ENCODE measurements at regions not wholly inside any gene's neighbourhood (a gene's known extent, or its start where the extent isn't known, plus 50 kb on each side); places are given as distances from the start of the nearest gene placed in this dataset.

DNA sequence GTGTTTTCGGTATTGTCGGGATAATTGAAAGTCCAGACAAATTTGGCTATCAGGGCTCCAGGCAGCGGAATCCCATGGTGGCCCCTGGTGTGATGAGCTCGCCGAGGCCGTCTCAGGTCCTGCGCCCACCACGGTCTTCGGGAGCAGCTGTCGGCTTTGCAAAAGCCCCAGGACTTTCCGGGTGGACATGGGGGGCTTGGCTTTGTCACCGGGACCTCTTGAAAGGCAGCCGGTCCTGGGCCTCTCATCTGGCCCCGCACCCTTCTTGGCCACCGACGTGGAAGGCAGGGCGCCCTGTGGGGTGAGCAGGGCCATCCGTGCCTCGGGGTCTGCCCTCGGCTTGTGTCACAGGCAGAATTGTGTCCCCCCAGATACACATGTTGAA, 87.1 kb upstream of the ACTRT2 start:
- Histone ChIP-seq H3K4me1 (ENCODE audit: control insufficient read depth in 1 of 2, low read depth in 2 of 2) (peaks cover 0 to under 1% of the 10 kb centered on the region in 2 donors), H3K9me3 (peaks cover 3% of the 10 kb centered on the region), H3K36me3 (no peaks in the 10 kb centered on the region), H3K27ac (no peak overlapping the region), H3K4me3 (no peak overlapping the region), H3K27me3 (replicated peaks; ENCODE audit: insufficient read depth) (no peaks in the 10 kb centered on the region)
- DNase-seq (ENCODE audit: low spot score): no peak
- TF ChIP-seq, protein P1, sequence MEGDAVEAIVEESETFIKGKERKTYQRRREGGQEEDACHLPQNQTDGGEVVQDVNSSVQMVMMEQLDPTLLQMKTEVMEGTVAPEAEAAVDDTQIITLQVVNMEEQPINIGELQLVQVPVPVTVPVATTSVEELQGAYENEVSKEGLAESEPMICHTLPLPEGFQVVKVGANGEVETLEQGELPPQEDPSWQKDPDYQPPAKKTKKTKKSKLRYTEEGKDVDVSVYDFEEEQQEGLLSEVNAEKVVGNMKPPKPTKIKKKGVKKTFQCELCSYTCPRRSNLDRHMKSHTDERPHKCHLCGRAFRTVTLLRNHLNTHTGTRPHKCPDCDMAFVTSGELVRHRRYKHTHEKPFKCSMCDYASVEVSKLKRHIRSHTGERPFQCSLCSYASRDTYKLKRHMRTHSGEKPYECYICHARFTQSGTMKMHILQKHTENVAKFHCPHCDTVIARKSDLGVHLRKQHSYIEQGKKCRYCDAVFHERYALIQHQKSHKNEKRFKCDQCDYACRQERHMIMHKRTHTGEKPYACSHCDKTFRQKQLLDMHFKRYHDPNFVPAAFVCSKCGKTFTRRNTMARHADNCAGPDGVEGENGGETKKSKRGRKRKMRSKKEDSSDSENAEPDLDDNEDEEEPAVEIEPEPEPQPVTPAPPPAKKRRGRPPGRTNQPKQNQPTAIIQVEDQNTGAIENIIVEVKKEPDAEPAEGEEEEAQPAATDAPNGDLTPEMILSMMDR (IDR thresholded peaks at IDR 0.05): no peak
- ATAC-seq (ENCODE audit: insufficient number of reproducible peaks, low FRiP score, low read depth): no peak

DNA sequence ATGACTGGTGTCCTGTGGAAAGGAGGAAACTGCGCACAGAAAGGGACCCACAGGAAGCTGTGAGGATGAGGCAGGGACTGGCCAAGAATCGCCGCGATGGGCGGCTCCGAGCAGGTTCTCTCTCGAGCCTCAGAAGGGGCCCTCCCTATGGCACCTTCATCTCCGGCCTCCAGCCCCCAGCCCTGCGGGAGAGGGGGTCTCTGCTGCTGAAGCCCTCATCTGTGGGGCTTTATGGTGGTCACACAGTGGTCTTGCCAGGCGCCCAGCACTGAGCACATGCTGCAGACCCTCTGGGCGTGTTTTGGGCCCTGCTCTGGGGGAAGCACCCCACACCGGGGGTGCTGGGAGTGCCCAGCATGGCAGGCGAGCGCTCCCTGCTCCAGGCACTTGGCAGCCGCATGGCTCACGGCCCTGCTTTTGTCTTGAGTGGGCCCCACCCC, 86.6 kb upstream of the ACTRT2 start:
- Histone ChIP-seq H3K36me3 (no peaks in the 10 kb centered on the region), H3K27me3 (replicated peaks; ENCODE audit: insufficient read depth) (no peaks in the 10 kb centered on the region), H3K27ac (no peak overlapping the region), H3K4me3 (no peak overlapping the region), H3K9me3 (no peaks in the 10 kb centered on the region), H3K4me1 (ENCODE audit: control insufficient read depth in 1 of 2, low read depth in 2 of 2) (no peaks in the 10 kb centered on the region)
- TF ChIP-seq, protein P1 (IDR thresholded peaks at IDR 0.05): no peak
- ATAC-seq (ENCODE audit: insufficient number of reproducible peaks, low FRiP score, low read depth) (no peak), DNase-seq (ENCODE audit: low spot score) (no peak)

DNA sequence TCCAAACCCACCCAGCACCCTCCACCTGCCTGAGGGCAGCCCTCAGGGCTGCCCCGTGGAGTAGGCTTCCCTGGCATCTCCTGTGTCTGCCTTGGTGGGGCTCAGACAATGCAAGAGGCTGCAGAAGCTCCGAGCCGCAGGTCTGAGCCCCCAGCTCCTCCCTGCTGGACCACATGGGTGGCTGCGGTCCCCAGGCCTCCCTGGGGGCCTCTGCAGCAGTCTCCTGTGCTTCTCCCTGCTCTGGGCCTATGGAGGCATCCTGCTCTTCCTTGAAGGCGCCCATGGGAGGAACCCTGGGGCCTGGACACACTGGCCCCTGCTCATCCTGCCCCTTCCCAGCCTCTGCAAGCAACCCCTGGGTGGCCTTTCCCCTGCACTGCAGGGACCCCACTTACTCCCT, 86.1 kb upstream of the ACTRT2 start:
- no peaks in the 10 kb centered on the region for H3K9me3 ChIP-seq
- DNase-seq (ENCODE audit: low spot score): no peak
- no peak for ATAC-seq (ENCODE audit: insufficient number of reproducible peaks, low FRiP score, low read depth)
- TF ChIP-seq, protein P1 (IDR thresholded peaks at IDR 0.05): no peak
- no peak overlapping the region for H3K4me3 ChIP-seq
- H3K4me1 ChIP-seq (ENCODE audit: control insufficient read depth in 1 of 2, low read depth in 2 of 2): no peaks in the 10 kb centered on the region
- H3K27ac ChIP-seq: no peak overlapping the region
- H3K27me3 ChIP-seq (replicated peaks; ENCODE audit: insufficient read depth): no peaks in the 10 kb centered on the region
- H3K36me3 ChIP-seq: no peaks in the 10 kb centered on the region

DNA sequence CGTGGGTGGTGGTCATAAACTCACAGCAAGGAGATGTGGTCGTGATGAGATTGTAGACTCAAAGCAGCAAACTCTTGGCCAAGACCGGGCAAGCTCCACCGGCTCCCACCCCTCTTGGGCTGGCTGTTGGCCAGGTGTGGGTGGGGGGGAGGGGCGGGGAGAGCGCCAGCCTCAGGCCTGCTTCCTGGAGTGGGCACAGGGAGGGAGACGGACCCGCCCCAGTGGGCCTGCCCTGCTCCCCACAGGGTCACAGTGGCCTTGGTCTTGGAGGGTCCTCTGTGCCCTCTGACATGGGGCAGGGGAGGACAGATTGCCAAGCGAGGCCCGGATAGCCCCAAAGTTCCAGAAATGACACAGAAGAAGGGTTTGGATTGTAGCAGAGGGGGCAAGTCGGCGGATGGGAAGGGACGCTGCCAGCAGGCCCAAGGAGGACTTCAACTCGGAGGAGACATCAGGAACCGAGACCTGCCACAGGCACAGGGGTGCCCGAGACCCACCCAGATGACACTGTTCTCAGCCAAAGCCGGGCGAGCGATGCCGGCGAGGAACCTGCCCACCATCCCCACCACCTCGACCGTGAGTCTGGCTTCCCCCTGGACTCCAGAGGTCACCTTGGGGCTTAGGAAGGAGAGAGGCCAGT, 85.4 kb upstream of the ACTRT2 start:
- ATAC-seq (ENCODE audit: insufficient number of reproducible peaks, low FRiP score, low read depth) (no peak), DNase-seq (ENCODE audit: low spot score) (no peak)
- Histone ChIP-seq H3K36me3 (no peaks in the 10 kb centered on the region), H3K27ac (no peak overlapping the region), H3K9me3 (no peaks in the 10 kb centered on the region), H3K4me3 (no peak overlapping the region), H3K4me1 (ENCODE audit: control insufficient read depth in 1 of 2, low read depth in 2 of 2) (no peaks in the 10 kb centered on the region), H3K27me3 (replicated peaks; ENCODE audit: insufficient read depth) (no peaks in the 10 kb centered on the region)
- TF ChIP-seq, protein P1 (IDR thresholded peaks at IDR 0.05): no peak

DNA sequence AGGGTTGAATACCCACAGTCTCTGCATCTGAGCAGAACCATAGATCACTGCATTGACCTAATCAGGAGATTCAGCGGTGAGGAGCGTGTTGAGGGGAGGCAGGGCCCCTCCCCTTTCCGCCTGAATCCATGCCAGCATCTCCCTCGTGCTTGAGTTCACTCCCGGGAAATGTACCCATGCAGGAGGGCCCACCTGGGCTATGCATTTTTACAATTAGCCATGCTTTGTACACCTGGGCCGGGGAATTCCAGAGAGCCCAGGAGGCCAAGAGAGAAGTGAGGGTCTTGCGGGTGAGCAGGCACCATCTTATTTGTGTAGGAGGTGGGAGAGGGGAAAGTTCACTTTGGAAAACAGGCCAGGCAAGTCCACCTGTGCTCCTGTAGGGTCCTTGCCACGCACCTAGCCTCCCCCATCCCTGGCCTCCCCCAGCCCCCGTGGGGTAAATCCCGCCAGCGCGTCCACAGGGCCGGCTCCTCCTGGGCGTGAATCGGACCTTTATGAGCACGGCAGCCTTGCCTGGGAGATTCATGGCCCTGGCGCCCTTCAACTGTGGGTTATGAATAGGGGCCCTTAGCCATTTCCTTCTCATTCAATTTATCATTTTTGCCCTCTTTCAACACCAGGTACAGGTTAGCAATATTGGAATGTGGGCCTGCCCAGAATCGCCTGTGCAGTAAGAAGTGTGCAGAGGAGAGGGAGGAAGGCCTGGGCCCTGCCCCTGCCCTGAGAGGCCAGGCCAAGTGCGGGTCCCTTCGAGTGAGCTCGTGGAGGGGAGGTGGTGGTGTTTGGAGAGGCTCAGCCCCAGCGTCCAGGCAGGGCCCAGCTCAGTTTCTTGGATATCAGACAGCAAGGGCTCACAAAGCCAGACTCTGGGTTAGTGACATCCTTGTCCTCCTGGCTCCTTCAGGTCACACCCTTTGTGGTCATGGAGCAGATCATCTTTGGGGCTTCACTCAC, 84.4 kb upstream of the ACTRT2 start:
- no peak overlapping the region for H3K4me3 ChIP-seq
- TF ChIP-seq, protein P1 (IDR thresholded peaks at IDR 0.05): no peak
- H3K4me1 ChIP-seq (ENCODE audit: control insufficient read depth in 1 of 2, low read depth in 2 of 2): no peaks in the 10 kb centered on the region
- no peaks in the 10 kb centered on the region for H3K36me3 ChIP-seq
- DNase-seq (ENCODE audit: low spot score): no peak
- H3K27ac ChIP-seq: no peak overlapping the region
- no peaks in the 10 kb centered on the region for H3K27me3 ChIP-seq (replicated peaks; ENCODE audit: insufficient read depth)
- peaks cover 3% of the 10 kb centered on the region for H3K9me3 ChIP-seq
- no peak for ATAC-seq (ENCODE audit: insufficient number of reproducible peaks, low FRiP score, low read depth)
